Right ventricle myocardium superior (tissue), 1 donor: ENCODE measurements at regions not wholly inside any gene's neighbourhood (a gene's known extent, or its start where the extent isn't known, plus 50 kb on each side); places are given as distances from the start of the nearest gene placed in this dataset.
"Not testable (repeated sequence)": the region's sequence is repeated elsewhere in the genome, so short reads cannot be mapped to it uniquely, and the experiment has no call there.

Experiments used
- ATAC-seq: fragments of 200-7000 bp; cut with Tn5 transposase; one replicate; pipeline ENCODE4 v1.9.1; 2020; ENCODE audit warnings: mild to moderate bottlenecking; ENCODE audit not compliant: poor library complexity
- DNase-seq: peaks from one replicate; pipeline ENCODE4 v3.0.0-alpha.2; 2020
- intact Hi-C: fragments of 100-400 bp; cut with DNase I; formaldehyde crosslinking; loops from one replicate; pipeline ENCODE4 v1.11.2; 2022
- donor health status: DM: no; HTN: yes; CAD: no; lungs with severe emphysema.

- DNase-seq: no peak
- no peak for ATAC-seq
- intact Hi-C loops: no loop called here
Observed at GRCh38 chr6:144613859-144614258, 328.7 kb downstream of the UTRN start.

- intact Hi-C loops: no loop called here
- ATAC-seq (no peak), DNase-seq (no peak)
Observed at GRCh38 chr6:144615870-144616269, 330.7 kb downstream of the UTRN start.

- no peak for DNase-seq
- no peak for ATAC-seq
- intact Hi-C loops: no loop called here
Observed at GRCh38 chr6:144617191-144617590, 332.1 kb downstream of the UTRN start.

- intact Hi-C loops: no loop called here
- ATAC-seq: no peak
- DNase-seq: no peak
Observed at GRCh38 chr6:144617708-144618107, 332.6 kb downstream of the UTRN start.

- ATAC-seq (no peak), DNase-seq (no peak)
- intact Hi-C loops: no loop called here
Observed at GRCh38 chr6:144619966-144620365, 334.8 kb downstream of the UTRN start.

- intact Hi-C loops: no loop called here
- ATAC-seq: no peak
- DNase-seq: no peak
Observed at GRCh38 chr6:144621332-144621731, 336.2 kb downstream of the UTRN start.

GRCh38 chr6:144624246-144624645 lies 339.1 kb downstream of the UTRN start:
- no peak for DNase-seq
- no peak for ATAC-seq
- intact Hi-C loops: no loop called here

GRCh38 chr6:144624716-144625115 lies 339.6 kb downstream of the UTRN start:
- no peak for DNase-seq
- intact Hi-C loops: no loop called here
- ATAC-seq: no peak

GRCh38 chr6:144630857-144631256 lies 345.7 kb downstream of the UTRN start:
- no peak for ATAC-seq
- intact Hi-C loops: no loop called here

GRCh38 chr6:144632266-144632665 lies 347.1 kb downstream of the UTRN start:
- no peak for DNase-seq
- intact Hi-C loops: no loop called here
- no peak for ATAC-seq

More at GRCh38 chr6:144630857-144631256, 345.7 kb downstream of the UTRN start:
- DNase-seq: no peak

GRCh38 chr6:144633886-144634285 lies 348.8 kb downstream of the UTRN start:
- ATAC-seq: no peak
- intact Hi-C loops: no loop called here
- no peak for DNase-seq

GRCh38 chr6:144634371-144634770 lies 349.2 kb downstream of the UTRN start:
- no peak for ATAC-seq

GRCh38 chr6:144635051-144635450 lies 349.9 kb downstream of the UTRN start:
- no peak for DNase-seq
- ATAC-seq: no peak
- intact Hi-C loops: no loop called here

More at GRCh38 chr6:144634371-144634770, 349.2 kb downstream of the UTRN start:
- intact Hi-C loops: no loop called here
- DNase-seq: no peak

- ATAC-seq, intact Hi-C loops, DNase-seq: not testable (repeated sequence)
Observed at GRCh38 chr6:144636025-144636424, 350.9 kb downstream of the UTRN start.

- intact Hi-C loops: no loop called here
- no peak for ATAC-seq
- DNase-seq: no peak
Observed at GRCh38 chr6:144637541-144637940, 352.4 kb downstream of the UTRN start.

- no peak for ATAC-seq
- intact Hi-C loops: no loop called here
- no peak for DNase-seq
Observed at GRCh38 chr6:144639654-144640053, 354.5 kb downstream of the UTRN start.

- intact Hi-C loops: no loop called here
- ATAC-seq: no peak
- DNase-seq: no peak
Observed at GRCh38 chr6:144641286-144641685, 356.2 kb downstream of the UTRN start.

- intact Hi-C loops: no loop called here
- DNase-seq (no peak), ATAC-seq (no peak)
Observed at GRCh38 chr6:144644776-144645175, 359.6 kb downstream of the UTRN start.

- intact Hi-C loops: no loop called here
- DNase-seq: no peak
- no peak for ATAC-seq
Observed at GRCh38 chr6:144646093-144647056, 361.2 kb downstream of the UTRN start.

- intact Hi-C loops: no loop called here
- ATAC-seq (no peak), DNase-seq (no peak)
Observed at GRCh38 chr6:144647406-144647964, 362.4 kb downstream of the UTRN start.
